NB4 (cell line): ENCODE measurements at regions not wholly inside any gene's neighbourhood (a gene's known extent, or its start where the extent isn't known, plus 50 kb on each side); places are given as distances from the start of the nearest gene placed in this dataset.

Experiments
- POLR2A ChIP-seq: IDR thresholded peaks from 2 replicates; pipeline ENCODE4 v1.6.1; 2011; ENCODE audit warnings: mild to moderate bottlenecking; ENCODE audit not compliant: insufficient read length; ENCODE audit errors: extremely low read depth
- TF ChIP-seq, protein P1 (sequence below): IDR thresholded peaks from one replicate; pipeline ENCODE4 v1.5.1; 2012; ENCODE audit warnings: low read depth, low read length

DNA sequence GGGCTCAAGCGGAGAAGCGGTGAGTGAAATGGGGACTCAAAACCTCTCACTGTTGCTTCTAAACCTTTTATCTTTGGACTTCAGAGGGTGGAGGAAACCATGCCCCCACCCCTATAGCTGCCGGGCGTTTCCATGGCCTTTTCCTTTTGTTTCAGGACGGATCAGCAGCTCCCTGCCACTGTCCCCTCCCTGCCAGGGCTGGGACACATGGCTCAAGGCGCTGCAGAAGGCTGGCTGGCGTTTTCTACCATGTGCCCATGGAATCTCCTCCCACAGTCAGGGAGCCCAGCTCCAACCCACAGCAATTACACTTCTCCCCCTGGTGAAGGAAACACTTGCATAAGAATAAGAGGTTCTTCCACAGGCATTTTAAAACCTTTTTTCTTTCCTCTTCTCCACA is 812.7 kb downstream of the PLA2G4A start:
- TF ChIP-seq, protein P1, sequence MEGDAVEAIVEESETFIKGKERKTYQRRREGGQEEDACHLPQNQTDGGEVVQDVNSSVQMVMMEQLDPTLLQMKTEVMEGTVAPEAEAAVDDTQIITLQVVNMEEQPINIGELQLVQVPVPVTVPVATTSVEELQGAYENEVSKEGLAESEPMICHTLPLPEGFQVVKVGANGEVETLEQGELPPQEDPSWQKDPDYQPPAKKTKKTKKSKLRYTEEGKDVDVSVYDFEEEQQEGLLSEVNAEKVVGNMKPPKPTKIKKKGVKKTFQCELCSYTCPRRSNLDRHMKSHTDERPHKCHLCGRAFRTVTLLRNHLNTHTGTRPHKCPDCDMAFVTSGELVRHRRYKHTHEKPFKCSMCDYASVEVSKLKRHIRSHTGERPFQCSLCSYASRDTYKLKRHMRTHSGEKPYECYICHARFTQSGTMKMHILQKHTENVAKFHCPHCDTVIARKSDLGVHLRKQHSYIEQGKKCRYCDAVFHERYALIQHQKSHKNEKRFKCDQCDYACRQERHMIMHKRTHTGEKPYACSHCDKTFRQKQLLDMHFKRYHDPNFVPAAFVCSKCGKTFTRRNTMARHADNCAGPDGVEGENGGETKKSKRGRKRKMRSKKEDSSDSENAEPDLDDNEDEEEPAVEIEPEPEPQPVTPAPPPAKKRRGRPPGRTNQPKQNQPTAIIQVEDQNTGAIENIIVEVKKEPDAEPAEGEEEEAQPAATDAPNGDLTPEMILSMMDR: no peak
- no peak for TF ChIP-seq POLR2A
